CD4-positive, alpha-beta T cell (primary cell): ENCODE measurements at regions not wholly inside any gene's neighbourhood (a gene's known extent, or its start where the extent isn't known, plus 50 kb on each side); places are given as distances from the start of the nearest gene placed in this dataset.

ENCODE experiments used
- ATAC-seq: fragments of 200-7000 bp; cut with Tn5 transposase; one replicate; pipeline ENCODE4 v1.10.0; 2022; ENCODE audit warnings: mild to moderate bottlenecking; ENCODE audit not compliant: poor library complexity
- CTCF ChIA-PET: fragments of 350-600 bp; sonication (Branson Sonifier 250); formaldehyde crosslinking; loops from one replicate; lab custom pipeline; 2021; ENCODE audit warnings: antibody characterized with exemption, inconsistent platforms; lab: Charles Lee
- POLR2A ChIA-PET: fragments of 350-600 bp; sonication (Branson Sonifier 250); formaldehyde crosslinking; loops from one replicate; lab custom pipeline; 2021; ENCODE audit warnings: antibody characterized with exemption, inconsistent platforms; lab: Charles Lee
- DNase-seq, 14 experiments: peaks; one replicate each; pipeline ENCODE4 v3.0.0-alpha.2; 2013 to 2020; ENCODE audit warnings: mixed read lengths in 2 of 14
- H3K27ac ChIP-seq, 2 donors: one replicate each; pipeline versions ENCODE4 v1.5.1 to v1.7.0; 2013; ENCODE audit warnings: low read length in 2 of 2, low read depth in 1 of 2, mild to moderate bottlenecking in 1 of 2
- H3K27me3 ChIP-seq, 2 experiments: 1 replicate in 1 of 2; 2 replicates in 1 of 2; pipeline versions ENCODE4 v1.6.1 to v1.7.0; 2013; ENCODE audit warnings: low read length in 2 of 2, control low read depth in 1 of 2, mild to moderate bottlenecking in 1 of 2, moderate library complexity in 1 of 2; ENCODE audit not compliant: insufficient read depth in 2 of 2, control insufficient read depth in 1 of 2
- H3K36me3 ChIP-seq: one replicate; pipeline ENCODE4 v1.6.1; 2013; ENCODE audit warnings: low read length, control low read depth; ENCODE audit not compliant: insufficient read depth
- H3K4me1 ChIP-seq: one replicate; pipeline ENCODE4 v1.6.1; 2013; ENCODE audit warnings: low read length, control low read depth; ENCODE audit not compliant: insufficient read depth
- H3K4me3 ChIP-seq: one replicate; pipeline ENCODE4 v1.5.1; 2013; ENCODE audit warnings: mild to moderate bottlenecking, low read length, moderate library complexity
- H3K9me3 ChIP-seq, 2 experiments: 1 replicate in 1 of 2; 2 replicates in 1 of 2; pipeline versions ENCODE4 v1.6.1 to v1.7.0; 2013; ENCODE audit warnings: low read length in 2 of 2, mild to moderate bottlenecking in 2 of 2, control low read depth in 1 of 2, moderate library complexity in 1 of 2; ENCODE audit not compliant: control insufficient read depth in 1 of 2, insufficient read depth in 1 of 2
- H3K27ac Mint-ChIP-seq: one replicate; pipeline ENCODE4 v1.8.0; 2020; ENCODE audit warnings: mixed read lengths
- H3K27me3 Mint-ChIP-seq: one replicate; pipeline ENCODE4 v1.8.0; 2021; ENCODE audit warnings: mixed read lengths
- H3K36me3 Mint-ChIP-seq: one replicate; pipeline ENCODE4 v1.8.0; 2021; ENCODE audit warnings: low read depth, mixed read lengths
- H3K4me1 Mint-ChIP-seq: one replicate; pipeline ENCODE4 v1.8.0; 2021; ENCODE audit warnings: low read depth, mixed read lengths
- H3K4me3 Mint-ChIP-seq: one replicate; pipeline ENCODE4 v1.8.0; 2020; ENCODE audit warnings: mild to moderate bottlenecking, mixed read lengths
- H3K9me3 Mint-ChIP-seq: one replicate; pipeline ENCODE4 v1.8.0; 2020; ENCODE audit warnings: mixed read lengths
- intact Hi-C, 2 experiments: fragments of 100-400 bp; cut with DNase I in 1 of 2; cut with micrococcal nuclease in 1 of 2; formaldehyde crosslinking; loops; one replicate each; pipeline versions ENCODE4 v1.15.1 to v1.9.0; 2023 to 2025; cut with DNase I, micrococcal nuclease
- TF ChIP-seq, protein P1 (sequence below): fragments of 200-600 bp; IDR thresholded peaks from one replicate; pipeline ENCODE4 v1.8.0; 2022; ENCODE audit warnings: antibody characterized with exemption, mild to moderate bottlenecking

DNA sequence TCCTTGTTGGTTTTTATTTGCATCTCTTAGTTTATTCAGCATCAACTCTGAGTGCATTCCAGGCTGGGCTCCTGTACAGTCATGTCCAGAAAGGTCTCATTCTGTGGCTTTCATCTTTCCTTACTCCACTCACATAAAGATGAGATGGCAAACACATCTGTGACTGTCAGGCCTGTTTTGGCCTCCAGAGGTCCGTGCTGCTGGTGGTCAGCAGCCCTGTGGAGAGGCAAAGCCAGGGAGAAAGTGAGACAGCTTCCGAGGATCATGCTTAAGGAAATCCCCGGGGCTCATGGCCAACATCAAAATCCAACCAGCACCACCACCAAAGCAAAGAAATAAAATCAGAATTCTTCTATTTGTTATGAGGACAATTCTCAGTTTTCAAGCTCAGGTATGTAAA, 96.1 kb upstream of the HIVEP3 start:
- ATAC-seq (no peak), DNase-seq (no peak)
- Mint-ChIP-seq H3K9me3 (no peaks in the 10 kb centered on the region), H3K36me3 (no peaks in the 10 kb centered on the region), H3K4me1 (peaks cover 43% of the 10 kb centered on the region), H3K27me3 (no peaks in the 10 kb centered on the region), H3K4me3 (peak overlapping the region; percentile 34), H3K27ac (no peak overlapping the region)
- no peak overlapping the region for H3K27ac ChIP-seq
- ChIA-PET CTCF (no interaction called here), POLR2A (interaction anchor here (1.1 to 1.6 kb wide), 2 partner anchors 8 to 123 kb away, joined by 3 to 5 read pairs; no protein-coding TSS in a partner anchor)
- H3K9me3 ChIP-seq, result no peaks in the 10 kb centered on the region
- H3K27me3 ChIP-seq, result no peaks in the 10 kb centered on the region
- H3K36me3 ChIP-seq, result no peaks in the 10 kb centered on the region
- H3K4me3 ChIP-seq, result no peak overlapping the region
- intact Hi-C loops, result no loop called here
- TF ChIP-seq, protein P1, sequence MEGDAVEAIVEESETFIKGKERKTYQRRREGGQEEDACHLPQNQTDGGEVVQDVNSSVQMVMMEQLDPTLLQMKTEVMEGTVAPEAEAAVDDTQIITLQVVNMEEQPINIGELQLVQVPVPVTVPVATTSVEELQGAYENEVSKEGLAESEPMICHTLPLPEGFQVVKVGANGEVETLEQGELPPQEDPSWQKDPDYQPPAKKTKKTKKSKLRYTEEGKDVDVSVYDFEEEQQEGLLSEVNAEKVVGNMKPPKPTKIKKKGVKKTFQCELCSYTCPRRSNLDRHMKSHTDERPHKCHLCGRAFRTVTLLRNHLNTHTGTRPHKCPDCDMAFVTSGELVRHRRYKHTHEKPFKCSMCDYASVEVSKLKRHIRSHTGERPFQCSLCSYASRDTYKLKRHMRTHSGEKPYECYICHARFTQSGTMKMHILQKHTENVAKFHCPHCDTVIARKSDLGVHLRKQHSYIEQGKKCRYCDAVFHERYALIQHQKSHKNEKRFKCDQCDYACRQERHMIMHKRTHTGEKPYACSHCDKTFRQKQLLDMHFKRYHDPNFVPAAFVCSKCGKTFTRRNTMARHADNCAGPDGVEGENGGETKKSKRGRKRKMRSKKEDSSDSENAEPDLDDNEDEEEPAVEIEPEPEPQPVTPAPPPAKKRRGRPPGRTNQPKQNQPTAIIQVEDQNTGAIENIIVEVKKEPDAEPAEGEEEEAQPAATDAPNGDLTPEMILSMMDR, result no peak
- peaks cover 13% of the 10 kb centered on the region for H3K4me1 ChIP-seq

DNA sequence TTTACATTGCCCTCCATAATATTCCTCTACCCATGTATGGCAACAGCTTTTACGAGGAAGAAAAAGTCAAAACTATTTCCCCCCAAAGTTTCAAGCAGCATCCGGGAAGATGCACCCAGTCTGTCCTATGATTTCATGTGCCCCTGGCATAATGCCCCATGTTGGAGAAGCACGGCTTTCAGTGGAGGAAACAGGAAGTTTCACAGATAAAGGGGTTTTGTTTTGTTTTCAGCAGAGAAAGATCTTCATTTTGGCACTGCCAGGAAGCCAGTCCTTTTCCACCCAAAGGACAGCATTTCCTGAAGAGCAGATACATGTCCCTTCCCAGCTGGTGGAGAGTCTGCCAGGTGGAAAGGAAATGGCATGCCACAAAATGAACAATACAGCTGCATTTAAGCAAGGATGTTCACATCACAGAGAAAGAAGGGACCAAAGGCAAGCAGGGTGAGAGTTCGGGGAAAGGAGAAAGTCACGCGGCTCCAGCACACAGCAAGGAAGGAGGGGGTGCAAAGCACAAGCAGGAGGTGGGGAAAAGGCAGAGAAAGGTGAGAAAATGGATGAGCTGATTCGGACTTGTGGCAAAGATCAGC, 95.3 kb upstream of the HIVEP3 start:
- no peaks in the 10 kb centered on the region for H3K9me3 ChIP-seq
- DNase-seq, result peak in 2 of 14 experiments; percentile 7 to 15
- ATAC-seq, result no peak
- H3K4me3 ChIP-seq, result no peak overlapping the region
- no peaks in the 10 kb centered on the region for H3K36me3 Mint-ChIP-seq
- H3K4me3 Mint-ChIP-seq, result peak overlapping the region; percentile 72
- H3K4me1 Mint-ChIP-seq, result peaks cover 49% of the 10 kb centered on the region
- no peaks in the 10 kb centered on the region for H3K36me3 ChIP-seq
- H3K9me3 Mint-ChIP-seq, result no peaks in the 10 kb centered on the region
- TF ChIP-seq, protein P1, result no peak
- no peak overlapping the region for H3K27ac ChIP-seq
- ChIA-PET POLR2A (interaction anchor here (1.6 kb wide), 1 partner anchor 122 kb away, joined by 5 read pairs; no protein-coding TSS in a partner anchor), CTCF (no interaction called here)
- H3K27ac Mint-ChIP-seq, result peak overlapping the region; percentile 16
- intact Hi-C loops, result no loop called here
- H3K27me3 Mint-ChIP-seq, result no peaks in the 10 kb centered on the region
- H3K27me3 ChIP-seq, result no peaks in the 10 kb centered on the region
- peaks cover 13% of the 10 kb centered on the region for H3K4me1 ChIP-seq

DNA sequence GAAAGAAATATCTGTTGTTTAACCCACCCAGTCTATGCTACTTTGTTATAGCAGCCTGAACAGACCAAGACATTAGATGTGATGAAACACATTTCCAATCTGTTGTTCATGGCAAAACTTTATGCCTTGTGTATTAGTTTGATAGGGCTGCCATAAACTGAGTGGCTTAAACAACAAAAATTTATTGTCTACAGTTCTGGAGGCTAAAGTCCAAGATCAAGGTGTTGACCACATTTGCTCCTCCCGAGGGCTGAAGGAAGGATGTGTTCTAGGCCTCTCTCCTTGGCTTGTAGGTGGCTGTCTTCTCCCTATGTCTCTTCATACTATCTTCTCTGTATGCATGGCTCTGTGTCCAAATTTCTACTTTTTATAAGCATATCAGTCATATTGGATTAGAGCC, 94.1 kb upstream of the HIVEP3 start:
- no peaks in the 10 kb centered on the region for H3K9me3 Mint-ChIP-seq
- Histone ChIP-seq H3K9me3 (no peaks in the 10 kb centered on the region), H3K36me3 (no peaks in the 10 kb centered on the region), H3K4me3 (no peak overlapping the region), H3K27ac (no peak overlapping the region), H3K27me3 (no peaks in the 10 kb centered on the region), H3K4me1 (peaks cover 13% of the 10 kb centered on the region)
- no peaks in the 10 kb centered on the region for H3K27me3 Mint-ChIP-seq
- DNase-seq, result no peak
- no peak for ATAC-seq
- intact Hi-C loops, result no loop called here
- H3K4me1 Mint-ChIP-seq, result peaks cover 56% of the 10 kb centered on the region
- H3K36me3 Mint-ChIP-seq, result no peaks in the 10 kb centered on the region
- ChIA-PET CTCF (no interaction called here), POLR2A (no interaction called here)
- no peak overlapping the region for H3K27ac Mint-ChIP-seq
- TF ChIP-seq, protein P1, result no peak
- H3K4me3 Mint-ChIP-seq, result no peak overlapping the region
